ENCODE measurements at regions not wholly inside any gene's neighbourhood (a gene's known extent, or its start where the extent isn't known, plus 50 kb on each side); places are given as distances from the start of the nearest gene placed in this dataset.

DNA sequence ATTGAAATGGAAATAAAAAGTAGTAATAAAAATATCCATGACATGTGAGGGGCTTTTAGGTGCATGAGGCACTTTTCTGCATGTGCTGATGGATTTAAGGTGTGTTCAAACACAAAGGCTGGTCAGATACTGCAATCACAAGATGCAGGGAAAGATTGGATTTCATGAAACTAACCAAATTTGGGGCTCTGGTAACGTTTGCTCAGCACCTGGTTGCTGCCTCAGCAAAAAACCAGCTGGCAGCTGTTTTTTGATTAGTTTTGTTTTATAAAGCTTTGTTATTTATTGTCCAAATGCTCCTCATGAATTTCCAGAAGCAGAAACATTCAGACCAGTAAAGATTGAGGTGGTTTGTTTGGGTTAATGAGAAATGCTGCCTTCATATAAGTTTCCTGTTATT, 195.7 kb upstream of the NRG3 start:
- TF ChIP-seq CTCF (IDR thresholded peaks at IDR 0.05; ENCODE audit: insufficient read depth, low read depth, low read length) = no peak
- TF ChIP-seq EZH2 (IDR thresholded peaks at IDR 0.05; ENCODE audit: insufficient read depth, low read length) = no peak

All from astrocyte (in vitro differentiated cells and primary cell).